OCI-LY3 (cell line): ENCODE measurements at regions not wholly inside any gene's neighbourhood (a gene's known extent, or its start where the extent isn't known, plus 50 kb on each side); places are given as distances from the start of the nearest gene placed in this dataset.

Source experiments
- H2AFZ ChIP-seq: fragments of 200-600, 300-600 bp; shearing (Covaris generic); 2 replicates; pipeline ENCODE4 v1.6.0; 2014; ENCODE audit warnings: antibody characterized with exemption, low read depth, low read length
- H3K27ac ChIP-seq: fragments of 200-600, 300-600 bp; sonication (generic); 2 replicates; pipeline ENCODE4 v1.5.1; 2014; ENCODE audit warnings: mild to moderate bottlenecking, low read length, moderate library complexity, mixed read lengths
- H3K27me3 ChIP-seq: fragments of 200-600, 300-600 bp; sonication (generic); 2 replicates; pipeline ENCODE4 v1.6.1; 2014; ENCODE audit warnings: low read depth, low read length, mixed read lengths
- H3K36me3 ChIP-seq: fragments of 200-600, 300-600 bp; sonication (generic); replicated peaks from 2 replicates; pipeline ENCODE3; 2014; ENCODE audit warnings: low read depth, low read length, mixed read lengths
- H3K4me1 ChIP-seq: fragments of 300-600, 200-600 bp; sonication (generic); 2 replicates; pipeline ENCODE4 v1.6.1; 2014; ENCODE audit warnings: low read length, mixed read lengths
- H3K4me2 ChIP-seq: fragments of 200-600, 300-600 bp; sonication (generic); 2 replicates; pipeline ENCODE4 v1.6.1; 2014; ENCODE audit warnings: low read length, mixed read lengths
- H3K4me3 ChIP-seq: fragments of 300-600, 200-600 bp; sonication (generic); 2 replicates; pipeline ENCODE4 v1.5.1; 2014; ENCODE audit warnings: antibody characterized with exemption, mild to moderate bottlenecking, low read length, moderate library complexity
- H3K79me2 ChIP-seq: fragments of 300-600, 200-600 bp; shearing (Covaris generic); 2 replicates; pipeline ENCODE4 v1.6.1; 2014; ENCODE audit warnings: mild to moderate bottlenecking, low read length, mixed read lengths
- H3K9ac ChIP-seq: fragments of 300-600, 200-600 bp; shearing (Covaris generic); 2 replicates; pipeline ENCODE4 v1.6.0; 2014; ENCODE audit warnings: mild to moderate bottlenecking, low read length, moderate library complexity
- H3K9me3 ChIP-seq: fragments of 200-600, 300-600 bp; shearing (Covaris generic); 2 replicates; pipeline ENCODE4 v1.6.1; 2014; ENCODE audit warnings: low read length, mixed read lengths; ENCODE audit not compliant: insufficient read depth
- H4K20me1 ChIP-seq: fragments of 200-600, 300-600 bp; sonication (generic); 2 replicates; pipeline ENCODE4 v1.6.1; 2016; ENCODE audit warnings: low read length, mixed read lengths; ENCODE audit not compliant: insufficient read depth
- EZH2phosphoT487 ChIP-seq: fragments of 200-600 bp; shearing (Covaris generic); IDR thresholded peaks from 2 replicates; pipeline ENCODE4 v1.6.1; 2018; ENCODE audit warnings: antibody characterized with exemption, mixed run types, low read depth
- TF ChIP-seq, protein P1 (sequence below): fragments of 200-600, 300-600 bp; sonication (generic); IDR thresholded peaks from 2 replicates; pipeline ENCODE4 v1.5.1; 2014; ENCODE audit warnings: antibody characterized with exemption, low read length, low read depth

DNA sequence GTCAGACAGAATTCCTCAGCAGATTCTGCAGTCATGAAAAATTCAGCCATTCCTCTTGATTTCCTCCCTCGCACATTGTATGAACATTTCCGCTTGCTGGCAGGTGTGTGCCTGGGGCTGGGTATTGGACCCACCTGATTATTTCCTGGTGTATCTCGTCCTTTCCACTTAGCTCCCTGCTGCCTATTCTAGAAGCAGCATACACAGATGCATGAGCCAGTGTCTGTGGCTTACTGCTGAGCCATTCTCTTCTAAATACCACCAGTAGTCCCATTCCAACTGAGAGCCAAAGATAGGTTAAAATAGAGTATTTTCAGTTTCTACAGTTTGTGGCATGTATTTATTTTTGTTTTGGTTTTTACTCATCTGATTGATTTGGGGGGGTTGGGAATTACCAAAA lies 270.1 kb upstream of the AKR1E2 start:
- no peaks in the 10 kb centered on the region for H4K20me1 ChIP-seq
- TF ChIP-seq, protein P1, sequence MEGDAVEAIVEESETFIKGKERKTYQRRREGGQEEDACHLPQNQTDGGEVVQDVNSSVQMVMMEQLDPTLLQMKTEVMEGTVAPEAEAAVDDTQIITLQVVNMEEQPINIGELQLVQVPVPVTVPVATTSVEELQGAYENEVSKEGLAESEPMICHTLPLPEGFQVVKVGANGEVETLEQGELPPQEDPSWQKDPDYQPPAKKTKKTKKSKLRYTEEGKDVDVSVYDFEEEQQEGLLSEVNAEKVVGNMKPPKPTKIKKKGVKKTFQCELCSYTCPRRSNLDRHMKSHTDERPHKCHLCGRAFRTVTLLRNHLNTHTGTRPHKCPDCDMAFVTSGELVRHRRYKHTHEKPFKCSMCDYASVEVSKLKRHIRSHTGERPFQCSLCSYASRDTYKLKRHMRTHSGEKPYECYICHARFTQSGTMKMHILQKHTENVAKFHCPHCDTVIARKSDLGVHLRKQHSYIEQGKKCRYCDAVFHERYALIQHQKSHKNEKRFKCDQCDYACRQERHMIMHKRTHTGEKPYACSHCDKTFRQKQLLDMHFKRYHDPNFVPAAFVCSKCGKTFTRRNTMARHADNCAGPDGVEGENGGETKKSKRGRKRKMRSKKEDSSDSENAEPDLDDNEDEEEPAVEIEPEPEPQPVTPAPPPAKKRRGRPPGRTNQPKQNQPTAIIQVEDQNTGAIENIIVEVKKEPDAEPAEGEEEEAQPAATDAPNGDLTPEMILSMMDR: no peak
- TF ChIP-seq EZH2phosphoT487: no peak
- H3K4me2 ChIP-seq: no peak overlapping the region
- no peaks in the 10 kb centered on the region for H3K9me3 ChIP-seq
- H2AFZ ChIP-seq: no peak overlapping the region
- no peak overlapping the region for H3K4me3 ChIP-seq
- H3K27me3 ChIP-seq: no peaks in the 10 kb centered on the region
- no peak overlapping the region for H3K9ac ChIP-seq
- no peaks in the 10 kb centered on the region for H3K79me2 ChIP-seq
- no peaks in the 10 kb centered on the region for H3K36me3 ChIP-seq
- peaks cover 16% of the 10 kb centered on the region for H3K4me1 ChIP-seq
- no peak overlapping the region for H3K27ac ChIP-seq

DNA sequence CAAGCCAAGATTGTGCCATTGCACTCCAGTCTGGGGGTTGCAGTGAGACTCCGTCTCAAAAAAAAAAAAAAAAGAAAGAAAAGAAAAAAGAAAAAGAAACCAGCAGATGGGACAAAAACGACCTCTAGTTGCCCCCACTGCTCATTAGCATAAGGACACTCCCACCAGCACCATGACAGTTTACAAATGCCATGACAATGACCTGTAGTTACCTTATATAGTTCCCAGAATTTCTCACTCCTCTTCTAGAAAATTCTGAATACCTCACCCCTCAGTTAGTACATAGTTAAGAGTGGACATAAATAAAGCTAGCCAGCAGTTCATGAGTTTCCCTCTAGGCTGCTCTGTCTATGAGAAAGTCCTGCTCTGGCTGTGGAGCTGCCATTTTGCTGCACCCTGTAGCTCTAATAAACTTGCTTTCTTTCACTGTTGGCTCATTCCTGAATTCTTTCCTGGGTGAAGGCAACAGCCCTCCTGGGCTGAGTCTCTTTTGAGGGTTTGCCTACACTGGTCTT lies 276.8 kb upstream of the AKR1E2 start:
- Histone ChIP-seq H3K4me2 (no peak overlapping the region), H3K4me1 (peaks cover 14% of the 10 kb centered on the region), H3K9me3 (no peaks in the 10 kb centered on the region), H3K9ac (no peak overlapping the region), H3K36me3 (no peaks in the 10 kb centered on the region), H3K27me3 (no peaks in the 10 kb centered on the region), H3K79me2 (no peaks in the 10 kb centered on the region), H3K27ac (no peak overlapping the region), H2AFZ (no peak overlapping the region), H3K4me3 (no peak overlapping the region), H4K20me1 (no peaks in the 10 kb centered on the region)
- TF ChIP-seq EZH2phosphoT487: no peak
- TF ChIP-seq, protein P1: no peak

DNA sequence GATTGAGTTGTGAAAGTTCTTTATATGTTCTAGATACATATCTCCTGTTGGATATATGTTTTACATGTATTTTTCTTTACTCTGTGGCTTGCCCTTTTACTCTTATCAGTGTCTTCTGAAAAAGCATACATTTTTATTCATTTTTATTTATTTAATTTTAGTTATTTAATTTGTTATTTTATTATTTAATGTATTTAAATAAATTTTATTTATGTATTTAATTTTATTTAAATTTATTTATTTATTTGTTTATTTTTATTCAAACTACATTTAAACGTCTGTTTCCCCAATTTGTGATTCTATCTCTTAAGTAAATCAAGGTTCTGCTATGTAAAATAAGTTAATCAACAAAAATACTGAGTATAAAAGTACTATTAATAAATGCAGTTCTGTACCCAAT lies 279.1 kb upstream of the AKR1E2 start:
- Histone ChIP-seq H2AFZ (no peak overlapping the region), H3K27ac (no peak overlapping the region), H3K36me3 (no peaks in the 10 kb centered on the region), H3K9ac (no peak overlapping the region), H3K79me2 (no peaks in the 10 kb centered on the region), H3K9me3 (no peaks in the 10 kb centered on the region), H4K20me1 (no peaks in the 10 kb centered on the region), H3K4me2 (no peak overlapping the region), H3K27me3 (no peaks in the 10 kb centered on the region), H3K4me3 (no peak overlapping the region), H3K4me1 (no peaks in the 10 kb centered on the region)
- TF ChIP-seq, protein P1: no peak
- TF ChIP-seq EZH2phosphoT487: no peak

DNA sequence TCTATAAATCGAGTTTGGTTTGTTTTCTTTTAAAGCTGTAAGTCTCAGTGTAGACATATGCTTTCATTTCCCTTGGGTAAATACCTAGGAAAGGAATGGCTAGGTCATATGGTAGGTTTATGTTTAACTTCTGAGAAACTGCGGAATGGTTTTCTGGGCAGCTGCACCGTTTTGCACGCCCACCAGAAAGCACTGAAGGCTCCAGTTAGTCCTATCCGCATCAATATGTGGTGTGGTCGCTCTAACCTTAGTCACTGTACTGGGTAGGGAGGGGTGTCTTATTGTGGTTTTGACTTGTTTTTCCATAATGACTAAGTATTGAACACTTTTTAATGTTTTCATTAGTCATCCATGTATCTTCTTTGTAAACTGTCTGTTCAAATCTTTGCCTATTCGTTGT lies 279.5 kb upstream of the AKR1E2 start:
- H3K27me3 ChIP-seq: no peaks in the 10 kb centered on the region
- no peak overlapping the region for H3K9ac ChIP-seq
- H3K4me2 ChIP-seq: no peak overlapping the region
- H3K36me3 ChIP-seq: no peaks in the 10 kb centered on the region
- no peak overlapping the region for H3K27ac ChIP-seq
- no peaks in the 10 kb centered on the region for H4K20me1 ChIP-seq
- H2AFZ ChIP-seq: no peak overlapping the region
- no peak overlapping the region for H3K4me3 ChIP-seq
- no peaks in the 10 kb centered on the region for H3K9me3 ChIP-seq
- TF ChIP-seq EZH2phosphoT487: no peak
- TF ChIP-seq, protein P1: no peak
- no peaks in the 10 kb centered on the region for H3K4me1 ChIP-seq
- no peaks in the 10 kb centered on the region for H3K79me2 ChIP-seq
